Mesothelial cell of epicardium (in vitro differentiated cells): ENCODE measurements at regions not wholly inside any gene's neighbourhood (a gene's known extent, or its start where the extent isn't known, plus 50 kb on each side); places are given as distances from the start of the nearest gene placed in this dataset.

Experiments used
- DNase-seq, 2 experiments: peaks; one replicate each; pipeline ENCODE4 v3.0.0; 2021; ENCODE audit warnings: low spot score in 2 of 2; ENCODE audit not compliant: unreplicated experiment in 2 of 2
- H3K27ac Mint-ChIP-seq: 2 replicates; pipeline ENCODE4 v1.8.0; 2021; ENCODE audit warnings: mixed read lengths
- H3K27me3 Mint-ChIP-seq: 2 replicates; pipeline ENCODE4 v1.8.0; 2021; ENCODE audit warnings: low read depth, mixed read lengths
- H3K36me3 Mint-ChIP-seq: 2 replicates; pipeline ENCODE4 v1.8.0; 2021; ENCODE audit warnings: mixed read lengths
- H3K4me1 Mint-ChIP-seq: 2 replicates; pipeline ENCODE4 v1.8.0; 2021; ENCODE audit warnings: mixed read lengths
- H3K4me3 Mint-ChIP-seq: 2 replicates; pipeline ENCODE4 v1.8.0; 2021; ENCODE audit warnings: mild to moderate bottlenecking, moderate library complexity, mixed read lengths
- H3K9me3 Mint-ChIP-seq: 2 replicates; pipeline ENCODE4 v1.8.0; 2021; ENCODE audit warnings: mixed read lengths
- CTCF ChIP-seq: fragments of 200-600 bp; sonication (generic); IDR thresholded peaks from one replicate; pipeline ENCODE4 v1.5.0; 2021; ENCODE audit warnings: antibody characterized with exemption; ENCODE audit not compliant: unreplicated experiment

- no peak overlapping the region for H3K4me3 Mint-ChIP-seq
- TF ChIP-seq CTCF: no peak
- H3K9me3 Mint-ChIP-seq: peaks cover 28% of the 10 kb centered on the region
Measured at GRCh38 chr13:80400164-80400864, 59.4 kb upstream of the SPRY2 start.

GRCh38 chr13:80399340-80400163 lies 58.6 kb upstream of the SPRY2 start:
- DNase-seq: no peak
- no peak for TF ChIP-seq CTCF
- Mint-ChIP-seq H3K27ac (no peak overlapping the region), H3K9me3 (peaks cover 26% of the 10 kb centered on the region), H3K4me1 (no peaks in the 10 kb centered on the region), H3K27me3 (no peaks in the 10 kb centered on the region), H3K36me3 (peaks cover 8% of the 10 kb centered on the region), H3K4me3 (no peak overlapping the region)

More at GRCh38 chr13:80400164-80400864, 59.4 kb upstream of the SPRY2 start:
- Mint-ChIP-seq H3K27me3 (no peaks in the 10 kb centered on the region), H3K27ac (no peak overlapping the region), H3K36me3 (peaks cover 12% of the 10 kb centered on the region), H3K4me1 (no peaks in the 10 kb centered on the region)
- DNase-seq: no peak
